ENCODE measurements at regions not wholly inside any gene's neighbourhood (a gene's known extent, or its start where the extent isn't known, plus 50 kb on each side); places are given as distances from the start of the nearest gene placed in this dataset.

GRCh38 chr18:4807604-4808293, 352.6 kb upstream of the DLGAP1 start:
- H3K27ac ChIP-seq (replicated peaks) = no peak overlapping the region
- no peak overlapping the region for H3K4me3 ChIP-seq
- no peaks in the 10 kb centered on the region for H3K27me3 ChIP-seq (ENCODE audit: low read depth)
- H3K4me1 ChIP-seq = no peaks in the 10 kb centered on the region
- peaks cover 25% of the 10 kb centered on the region for H3K9me3 ChIP-seq (replicated peaks)
- TF ChIP-seq CTCF (IDR thresholded peaks at IDR 0.05; ENCODE audit: borderline replicate concordance) = no peak
- intact Hi-C loops (cut with micrococcal nuclease) = no loop called here
- no peak for DNase-seq
- no peaks in the 10 kb centered on the region for H3K36me3 ChIP-seq

- intact Hi-C loops (cut with micrococcal nuclease) = no loop called here
- Histone ChIP-seq H3K27me3 (ENCODE audit: low read depth) (no peaks in the 10 kb centered on the region), H3K4me1 (no peaks in the 10 kb centered on the region), H3K36me3 (no peaks in the 10 kb centered on the region), H3K27ac (replicated peaks) (no peak overlapping the region), H3K9me3 (replicated peaks) (peaks cover 35% of the 10 kb centered on the region), H3K4me3 (no peak overlapping the region)
- no peak for DNase-seq
- no peak for TF ChIP-seq CTCF (IDR thresholded peaks at IDR 0.05; ENCODE audit: borderline replicate concordance)
These were observed 351.2 kb upstream of the DLGAP1 start for GRCh38 chr18:4806331-4806730.

GRCh38 chr18:4802296-4802695, 347.2 kb upstream of the DLGAP1 start:
- Histone ChIP-seq H3K4me1 (no peaks in the 10 kb centered on the region), H3K9me3 (replicated peaks) (peaks cover 69% of the 10 kb centered on the region), H3K4me3 (no peak overlapping the region), H3K27me3 (ENCODE audit: low read depth) (no peaks in the 10 kb centered on the region), H3K27ac (replicated peaks) (no peak overlapping the region), H3K36me3 (no peaks in the 10 kb centered on the region)
- intact Hi-C loops (cut with micrococcal nuclease) = no loop called here
- TF ChIP-seq CTCF (IDR thresholded peaks at IDR 0.05; ENCODE audit: borderline replicate concordance) = no peak
- DNase-seq = no peak

- Histone ChIP-seq H3K27ac (replicated peaks) (no peak overlapping the region), H3K9me3 (replicated peaks) (peaks cover 68% of the 10 kb centered on the region), H3K36me3 (no peaks in the 10 kb centered on the region), H3K27me3 (ENCODE audit: low read depth) (no peaks in the 10 kb centered on the region), H3K4me3 (no peak overlapping the region), H3K4me1 (no peaks in the 10 kb centered on the region)
- no peak for DNase-seq
- intact Hi-C loops (cut with micrococcal nuclease) = no loop called here
- TF ChIP-seq CTCF (IDR thresholded peaks at IDR 0.05; ENCODE audit: borderline replicate concordance) = no peak
These were observed 346.0 kb upstream of the DLGAP1 start for GRCh38 chr18:4801151-4801550.

- intact Hi-C loops (cut with micrococcal nuclease) = no loop called here
- H3K27ac ChIP-seq (replicated peaks) = no peak overlapping the region
- no peaks in the 10 kb centered on the region for H3K4me1 ChIP-seq
- no peaks in the 10 kb centered on the region for H3K27me3 ChIP-seq (ENCODE audit: low read depth)
- TF ChIP-seq CTCF (IDR thresholded peaks at IDR 0.05; ENCODE audit: borderline replicate concordance) = no peak
- H3K36me3 ChIP-seq = no peaks in the 10 kb centered on the region
- H3K4me3 ChIP-seq = no peak overlapping the region
- H3K9me3 ChIP-seq (replicated peaks) = peaks cover 86% of the 10 kb centered on the region
- DNase-seq = no peak
These were observed 342.0 kb upstream of the DLGAP1 start for GRCh38 chr18:4797002-4797685.
